GM10266 (cell line): ENCODE measurements at regions not wholly inside any gene's neighbourhood (a gene's known extent, or its start where the extent isn't known, plus 50 kb on each side); places are given as distances from the start of the nearest gene placed in this dataset.

Experiments
- DNase-seq: peaks from one replicate; pipeline ENCODE4 v3.0.0; 2012; ENCODE audit errors: extremely low spot score
- CTCF ChIP-seq: IDR thresholded peaks from 2 replicates; pipeline ENCODE4 v1.5.1; 2012; ENCODE audit warnings: mild to moderate bottlenecking, low read depth; ENCODE audit not compliant: control insufficient read depth, insufficient read depth; ENCODE audit errors: missing control alignments

GRCh38 chr3:34575776-34576175, 777.3 kb downstream of the PDCD6IP start:
- DNase-seq: no peak

DNA sequence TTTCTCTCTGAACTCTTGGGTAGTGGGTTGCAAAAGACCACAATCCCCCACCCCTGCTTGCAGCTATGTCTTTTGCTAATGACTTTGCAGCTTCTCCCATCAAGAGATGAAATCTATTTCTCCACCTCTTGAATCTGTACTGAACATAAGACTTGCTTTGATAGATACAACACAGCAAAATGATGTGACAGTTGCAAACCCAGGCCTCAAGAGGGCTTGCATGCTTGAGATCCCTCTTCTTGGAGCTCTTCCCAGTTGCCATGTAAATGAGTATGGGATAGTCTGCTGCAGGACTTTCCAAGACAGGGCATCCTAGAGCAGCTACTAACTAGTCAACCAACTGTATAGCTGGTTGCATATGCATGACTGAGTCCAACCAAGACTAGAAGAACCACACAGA, 783.6 kb downstream of the PDCD6IP start:
- TF ChIP-seq CTCF: no peak
- no peak for DNase-seq

More at GRCh38 chr3:34575776-34576175, 777.3 kb downstream of the PDCD6IP start:
- TF ChIP-seq CTCF: no peak

DNA sequence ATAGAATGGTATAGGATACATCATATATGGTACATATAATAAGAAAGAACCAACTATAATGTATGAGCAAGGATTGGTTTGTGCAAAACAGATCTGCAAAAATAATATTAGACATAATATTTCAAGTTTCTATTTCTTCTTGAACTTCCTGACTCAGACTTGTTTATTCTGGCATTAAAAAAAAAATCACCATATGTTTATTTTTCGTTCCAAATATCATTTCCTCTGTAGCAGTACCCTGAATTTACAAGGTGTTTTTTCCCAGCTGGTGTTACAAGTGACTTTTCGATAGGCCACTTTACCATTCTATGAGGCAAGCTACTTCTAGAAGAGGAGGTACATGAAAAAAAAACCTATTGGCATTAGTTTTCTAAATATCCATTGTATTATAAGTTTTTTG, 785.0 kb downstream of the PDCD6IP start:
- TF ChIP-seq CTCF: no peak
- no peak for DNase-seq

GRCh38 chr3:34584971-34585370, 786.5 kb downstream of the PDCD6IP start:
- no peak for DNase-seq
- TF ChIP-seq CTCF: no peak

DNA sequence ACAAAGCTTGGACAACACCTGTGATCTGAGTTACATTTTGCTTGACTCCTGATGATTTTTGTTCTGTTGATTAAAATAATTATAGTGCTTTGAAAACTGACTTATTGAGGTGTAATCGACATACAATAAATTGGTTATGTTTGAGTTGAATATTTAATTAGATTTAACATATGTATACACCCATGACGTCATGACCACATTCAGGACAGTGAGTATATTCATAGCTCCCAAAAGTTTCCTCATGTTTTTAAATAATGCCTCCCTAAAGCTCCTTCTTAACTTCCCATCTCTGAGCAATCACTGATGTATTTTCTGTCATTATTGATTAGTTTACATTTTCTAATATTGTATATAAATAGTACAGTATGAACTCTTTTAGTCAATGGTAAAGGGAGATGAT, 801.2 kb downstream of the PDCD6IP start:
- no peak for DNase-seq
- TF ChIP-seq CTCF: no peak

GRCh38 chr3:34619990-34620389, 821.6 kb downstream of the PDCD6IP start:
- no peak for DNase-seq
- TF ChIP-seq CTCF: no peak

DNA sequence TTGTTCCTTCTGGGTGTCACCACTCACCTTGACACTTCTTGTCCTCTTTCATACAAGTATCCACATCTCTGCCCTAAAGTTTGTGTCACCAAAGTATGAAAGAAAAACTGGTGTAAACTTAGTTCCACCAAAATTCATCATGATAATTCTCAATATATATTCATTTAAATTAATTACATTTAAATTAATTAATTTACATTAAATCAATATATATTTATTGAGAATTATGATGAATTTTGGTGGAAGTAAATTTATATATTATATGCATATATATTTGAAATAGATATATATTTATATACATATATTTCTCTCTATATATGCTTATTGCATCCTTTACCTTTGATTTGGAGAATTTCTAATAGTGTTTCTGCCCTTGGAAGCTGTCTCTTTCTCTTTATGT, 828.3 kb downstream of the PDCD6IP start:
- no peak for DNase-seq
- no peak for TF ChIP-seq CTCF
